ENCODE measurements at regions not wholly inside any gene's neighbourhood (a gene's known extent, or its start where the extent isn't known, plus 50 kb on each side); places are given as distances from the start of the nearest gene placed in this dataset.

- no peak for TF ChIP-seq CTCF (IDR thresholded peaks at IDR 0.05)
- peaks cover 39% of the 10 kb centered on the region for H3F3A ChIP-seq (ENCODE audit: low read depth)
- H3K27ac Mint-ChIP-seq: no peak overlapping the region
- no peak overlapping the region for H3K4me3 Mint-ChIP-seq
- peaks cover 2% of the 10 kb centered on the region for H3K27me3 Mint-ChIP-seq (ENCODE audit: insufficient read depth, low read depth)
- no peak overlapping the region for H2AFZ ChIP-seq (replicated peaks)
- H3K4me2 ChIP-seq: no peak overlapping the region
- no peak overlapping the region for H3K9ac ChIP-seq
- no peak for DNase-seq (ENCODE audit: low spot score)
- H3K9me3 ChIP-seq (ENCODE audit: low read depth): no peaks in the 10 kb centered on the region
- no peak overlapping the region for H3K27ac ChIP-seq
- no peaks in the 10 kb centered on the region for H4K20me1 ChIP-seq (ENCODE audit: low read depth)
- no peaks in the 10 kb centered on the region for H3K36me3 ChIP-seq
- no peaks in the 10 kb centered on the region for H3K27me3 ChIP-seq
- H3K4me3 ChIP-seq: no peak overlapping the region
- H3K4me1 Mint-ChIP-seq: peaks cover 27% of the 10 kb centered on the region
- H3K9me3 Mint-ChIP-seq: peaks cover 36% of the 10 kb centered on the region
- peaks cover 32% of the 10 kb centered on the region for H3K4me1 ChIP-seq
- H3K79me2 ChIP-seq (ENCODE audit: low read depth): no peaks in the 10 kb centered on the region
- peaks cover 6% of the 10 kb centered on the region for H3K36me3 Mint-ChIP-seq
Measured at GRCh38 chr3:192001218-192001617, 540.3 kb downstream of the PYDC2 start.

- Histone ChIP-seq H3K27me3 (no peaks in the 10 kb centered on the region), H3F3A (ENCODE audit: low read depth) (no peaks in the 10 kb centered on the region), H3K79me2 (ENCODE audit: low read depth) (no peaks in the 10 kb centered on the region), H3K9me3 (ENCODE audit: low read depth) (no peaks in the 10 kb centered on the region), H3K4me1 (no peaks in the 10 kb centered on the region), H3K36me3 (no peaks in the 10 kb centered on the region), H3K4me3 (no peak overlapping the region), H3K9ac (no peak overlapping the region), H3K4me2 (no peak overlapping the region), H3K27ac (no peak overlapping the region), H4K20me1 (ENCODE audit: low read depth) (no peaks in the 10 kb centered on the region), H2AFZ (replicated peaks) (peak overlapping the region; percentile 50)
- Mint-ChIP-seq H3K36me3 (peaks cover 3% of the 10 kb centered on the region), H3K4me1 (no peaks in the 10 kb centered on the region), H3K27me3 (ENCODE audit: insufficient read depth, low read depth) (no peaks in the 10 kb centered on the region), H3K9me3 (peaks cover 34% of the 10 kb centered on the region), H3K27ac (no peak overlapping the region), H3K4me3 (no peak overlapping the region)
- no peak for DNase-seq (ENCODE audit: low spot score)
- TF ChIP-seq EZH2 (IDR thresholded peaks at IDR 0.05) (no peak), EZH2phosphoT487 (IDR thresholded peaks at IDR 0.05) (no peak), CTCF (IDR thresholded peaks at IDR 0.05) (no peak)
Measured at GRCh38 chr3:192005989-192006388, 545.0 kb downstream of the PYDC2 start.

- Mint-ChIP-seq H3K27ac (no peak overlapping the region), H3K4me3 (no peak overlapping the region), H3K36me3 (peaks cover 1% of the 10 kb centered on the region), H3K4me1 (no peaks in the 10 kb centered on the region), H3K9me3 (peaks cover 21% of the 10 kb centered on the region), H3K27me3 (ENCODE audit: insufficient read depth, low read depth) (no peaks in the 10 kb centered on the region)
- Histone ChIP-seq H3K36me3 (no peaks in the 10 kb centered on the region), H3K4me1 (no peaks in the 10 kb centered on the region), H3K4me3 (no peak overlapping the region), H3K4me2 (no peak overlapping the region), H2AFZ (replicated peaks) (no peak overlapping the region), H3K27ac (no peak overlapping the region), H3K79me2 (ENCODE audit: low read depth) (no peaks in the 10 kb centered on the region), H3K9ac (no peak overlapping the region), H3F3A (ENCODE audit: low read depth) (no peaks in the 10 kb centered on the region), H3K27me3 (no peaks in the 10 kb centered on the region), H4K20me1 (ENCODE audit: low read depth) (no peaks in the 10 kb centered on the region), H3K9me3 (ENCODE audit: low read depth) (no peaks in the 10 kb centered on the region)
- no peak for TF ChIP-seq EZH2 (IDR thresholded peaks at IDR 0.05)
- TF ChIP-seq CTCF (IDR thresholded peaks at IDR 0.05): no peak
- no peak for TF ChIP-seq EZH2phosphoT487 (IDR thresholded peaks at IDR 0.05)
- DNase-seq (ENCODE audit: low spot score): no peak
Measured at GRCh38 chr3:192009903-192010302, 548.9 kb downstream of the PYDC2 start.

GRCh38 chr3:192010490-192010889, 549.5 kb downstream of the PYDC2 start:
- Histone ChIP-seq H3K36me3 (no peaks in the 10 kb centered on the region), H3K9me3 (ENCODE audit: low read depth) (no peaks in the 10 kb centered on the region), H3K79me2 (ENCODE audit: low read depth) (no peaks in the 10 kb centered on the region), H3K4me1 (no peaks in the 10 kb centered on the region), H3K27me3 (no peaks in the 10 kb centered on the region), H3K27ac (no peak overlapping the region), H2AFZ (replicated peaks) (no peak overlapping the region), H3K4me2 (no peak overlapping the region), H4K20me1 (ENCODE audit: low read depth) (no peaks in the 10 kb centered on the region), H3F3A (ENCODE audit: low read depth) (no peaks in the 10 kb centered on the region), H3K9ac (no peak overlapping the region), H3K4me3 (no peak overlapping the region)
- Mint-ChIP-seq H3K36me3 (peaks cover 1% of the 10 kb centered on the region), H3K4me3 (no peak overlapping the region), H3K27me3 (ENCODE audit: insufficient read depth, low read depth) (no peaks in the 10 kb centered on the region), H3K9me3 (peaks cover 19% of the 10 kb centered on the region), H3K27ac (no peak overlapping the region), H3K4me1 (no peaks in the 10 kb centered on the region)
- DNase-seq (ENCODE audit: low spot score): no peak
- no peak for TF ChIP-seq EZH2 (IDR thresholded peaks at IDR 0.05)
- no peak for TF ChIP-seq EZH2phosphoT487 (IDR thresholded peaks at IDR 0.05)
- TF ChIP-seq CTCF (IDR thresholded peaks at IDR 0.05): no peak

All from neural progenitor cell (in vitro differentiated cells).